ENCODE measurements at regions not wholly inside any gene's neighbourhood (a gene's known extent, or its start where the extent isn't known, plus 50 kb on each side); places are given as distances from the start of the nearest gene placed in this dataset.
"Not testable (repeated sequence)": the region's sequence is repeated elsewhere in the genome, so short reads cannot be mapped to it uniquely, and the experiment has no call there.

DNA sequence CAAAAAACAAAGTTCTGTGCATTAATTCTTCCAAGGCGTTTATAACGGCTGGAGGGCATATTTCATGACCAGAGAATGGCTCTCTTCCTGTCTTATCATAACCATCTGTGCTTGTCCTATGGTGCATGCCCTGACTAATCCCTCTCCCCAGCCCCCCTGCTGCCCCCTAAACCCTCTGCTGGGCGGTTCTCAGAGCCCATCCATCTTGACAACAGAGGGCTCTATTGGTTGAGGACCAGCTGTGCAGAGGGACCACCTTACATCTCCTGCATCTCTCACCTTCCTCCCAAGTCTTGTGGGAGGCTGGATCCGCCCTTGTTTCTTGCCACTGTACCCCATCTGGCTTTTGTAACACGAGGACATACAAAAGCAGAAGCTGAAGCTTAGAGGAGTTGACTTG lies 282.1 kb downstream of the MIAT start:
- DNase-seq = no peak

- DNase-seq = no peak
Measured at GRCh38 chr22:26941896-26942636, 284.7 kb downstream of the MIAT start.

- DNase-seq = no peak
Measured at GRCh38 chr22:26942637-26942957, 285.2 kb downstream of the MIAT start.

- no peak for DNase-seq
Measured at GRCh38 chr22:26945565-26945964, 288.2 kb downstream of the MIAT start.

GRCh38 chr22:26949193-26949592 lies 291.8 kb downstream of the MIAT start:
- no peak for DNase-seq

- not testable (repeated sequence) for DNase-seq
Measured at GRCh38 chr22:26951139-26951538, 293.8 kb downstream of the MIAT start.

- DNase-seq = no peak
Measured at GRCh38 chr22:26952004-26952403, 294.6 kb downstream of the MIAT start.

GRCh38 chr22:26952451-26953011 lies 295.1 kb downstream of the MIAT start:
- DNase-seq = no peak

DNA sequence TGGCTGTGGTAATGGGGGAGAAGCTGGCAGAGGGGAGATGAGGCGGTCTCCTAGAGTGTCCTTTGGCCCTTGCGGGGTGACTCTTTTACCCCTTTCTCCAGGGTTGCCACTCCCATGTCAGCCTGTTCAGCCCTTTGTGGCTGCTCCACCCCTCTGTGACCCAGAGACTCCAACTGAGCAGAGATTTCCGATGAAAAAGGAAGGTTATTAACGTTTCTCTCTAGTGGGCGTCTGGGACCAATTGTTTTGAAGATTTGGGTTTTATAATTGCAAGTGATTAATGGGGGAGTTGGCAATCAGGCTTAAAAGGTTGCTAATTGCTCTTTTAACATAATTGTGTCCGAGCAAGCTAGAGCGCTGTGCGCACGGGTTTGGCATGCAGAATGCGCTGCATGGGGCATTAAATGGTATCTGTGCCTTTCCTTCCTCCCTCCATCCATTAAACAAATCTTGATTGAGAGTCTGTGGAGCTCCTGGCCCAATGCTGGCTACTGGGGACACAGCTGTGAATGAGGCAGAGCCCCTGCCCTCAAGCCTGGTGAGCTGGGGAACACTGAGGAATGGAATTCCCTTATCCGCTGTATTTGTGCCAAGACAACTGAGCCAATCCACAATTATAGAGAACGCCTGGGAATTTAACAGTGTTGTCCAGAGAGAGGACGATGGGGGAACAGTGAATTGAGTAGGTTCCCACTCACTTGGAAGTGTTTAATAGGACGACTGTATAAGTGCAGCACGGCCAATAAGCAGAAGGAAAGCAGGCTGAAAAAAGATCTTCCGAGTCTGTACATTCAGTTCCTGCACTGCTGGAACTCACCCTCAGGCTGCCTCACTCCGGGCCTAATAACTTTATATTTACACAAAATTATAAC lies 295.9 kb downstream of the MIAT start:
- DNase-seq = no peak

DNA sequence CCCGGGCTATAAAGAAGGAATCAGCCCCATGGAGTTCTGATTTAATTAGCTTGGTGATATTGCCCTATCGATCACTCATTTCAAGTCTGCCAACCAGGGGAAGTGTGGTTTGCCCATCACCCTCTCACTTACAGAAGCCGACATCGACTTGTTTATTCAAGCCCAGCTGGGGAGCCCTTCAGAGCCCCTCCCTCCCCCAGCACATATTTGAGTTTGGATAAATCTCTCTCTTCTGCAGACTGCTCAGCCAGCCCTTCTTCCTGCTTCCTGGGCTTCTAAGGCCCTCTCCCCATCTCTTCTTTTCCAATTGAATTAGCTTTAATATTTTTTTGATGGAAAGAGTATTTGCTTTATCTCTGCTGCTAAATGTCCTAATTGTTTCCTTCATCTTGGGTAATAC lies 299.0 kb downstream of the MIAT start:
- no peak for DNase-seq

DNA sequence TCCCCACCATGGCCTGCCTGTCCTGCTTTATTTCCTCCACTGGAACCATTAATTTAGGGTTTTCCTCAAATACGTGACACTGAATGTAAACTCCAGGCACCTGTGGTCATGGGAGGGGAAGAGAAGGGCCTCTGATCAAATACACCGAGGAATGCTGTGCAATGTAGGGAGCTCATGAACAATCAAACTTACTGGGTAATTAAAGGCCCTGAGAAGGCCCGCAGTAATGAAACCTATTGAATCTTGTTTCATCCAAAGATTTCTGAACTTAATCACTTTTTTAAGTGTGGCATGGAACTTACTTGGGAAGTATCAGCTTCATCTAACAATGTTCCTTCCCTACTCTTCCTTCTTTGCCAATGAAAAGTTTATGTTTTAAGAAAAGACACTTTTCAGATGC lies 299.8 kb downstream of the MIAT start:
- no peak for DNase-seq

GRCh38 chr22:26957897-26958296 lies 300.5 kb downstream of the MIAT start:
- no peak for DNase-seq

DNA sequence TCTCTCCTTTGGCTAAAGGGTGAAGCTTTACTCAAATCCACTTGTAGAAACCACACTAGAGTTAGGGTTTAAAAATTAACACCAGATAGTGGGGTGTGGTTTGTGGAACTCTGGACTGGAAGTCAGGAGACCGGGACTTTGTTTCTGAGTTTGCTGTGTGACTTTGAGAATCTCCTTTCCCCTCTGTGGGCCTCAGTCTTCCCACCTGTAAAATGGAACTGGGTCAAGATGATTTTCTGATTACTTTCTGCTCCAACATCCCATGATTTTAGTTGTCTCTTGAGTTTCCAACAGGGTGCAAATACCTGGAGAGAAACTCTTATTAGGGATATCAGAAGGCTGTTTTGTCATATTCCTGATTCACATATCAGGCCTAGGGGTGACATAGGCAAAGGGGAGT lies 301.0 kb downstream of the MIAT start:
- DNase-seq = no peak

DNA sequence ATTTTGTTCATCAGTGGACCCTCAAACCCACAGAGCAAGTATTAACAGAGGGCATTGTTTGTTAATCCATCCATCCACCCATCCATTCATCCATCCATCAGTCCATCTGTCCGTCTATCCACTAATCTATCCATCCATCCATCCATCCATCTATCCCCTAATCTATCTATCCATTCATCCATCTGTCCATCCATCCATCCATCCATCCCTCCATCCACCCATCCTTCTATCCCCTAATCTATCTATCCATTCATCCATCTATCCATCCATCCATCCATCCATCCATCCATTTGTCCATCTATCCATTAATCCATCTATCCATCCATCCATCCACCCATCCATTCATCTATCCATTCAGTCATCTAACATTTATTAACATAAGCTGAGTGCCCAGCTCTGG lies 307.3 kb downstream of the MIAT start:
- DNase-seq = no peak

GRCh38 chr22:26967282-26967681 lies 309.9 kb downstream of the MIAT start:
- no peak for DNase-seq

DNA sequence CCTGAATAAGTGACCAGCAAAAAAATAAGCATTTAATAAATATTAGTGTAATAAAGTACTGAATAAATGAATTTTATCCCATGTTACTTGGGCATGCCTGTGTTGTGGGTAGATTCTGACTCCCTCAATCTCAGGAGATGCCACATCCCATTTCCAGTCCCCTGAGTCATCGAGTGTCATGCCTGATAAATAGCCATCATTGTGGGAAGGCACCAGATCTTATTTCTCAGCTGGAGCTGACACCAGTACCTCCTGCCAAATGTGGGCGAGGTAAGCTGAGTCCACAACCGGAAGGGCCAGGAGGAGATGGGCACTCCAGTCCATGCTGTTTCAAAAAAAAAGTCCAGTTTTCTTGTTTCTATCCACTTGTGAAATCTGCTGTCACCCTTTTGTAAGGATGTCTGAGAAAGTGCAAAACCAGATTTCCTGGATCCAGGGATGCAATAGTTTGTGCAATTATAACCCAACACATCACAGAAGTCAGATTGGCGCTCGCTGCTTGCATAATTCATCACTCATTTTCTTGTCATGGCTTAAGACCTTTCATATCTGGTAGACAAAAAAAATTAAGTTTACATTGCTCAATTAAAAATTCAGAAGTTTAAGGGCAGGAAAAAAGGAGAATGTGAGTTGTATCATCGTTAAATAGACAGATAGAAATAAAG lies 311.6 kb downstream of the MIAT start:
- no peak for DNase-seq

GRCh38 chr22:26970809-26971394 lies 313.5 kb downstream of the MIAT start:
- no peak for DNase-seq

DNA sequence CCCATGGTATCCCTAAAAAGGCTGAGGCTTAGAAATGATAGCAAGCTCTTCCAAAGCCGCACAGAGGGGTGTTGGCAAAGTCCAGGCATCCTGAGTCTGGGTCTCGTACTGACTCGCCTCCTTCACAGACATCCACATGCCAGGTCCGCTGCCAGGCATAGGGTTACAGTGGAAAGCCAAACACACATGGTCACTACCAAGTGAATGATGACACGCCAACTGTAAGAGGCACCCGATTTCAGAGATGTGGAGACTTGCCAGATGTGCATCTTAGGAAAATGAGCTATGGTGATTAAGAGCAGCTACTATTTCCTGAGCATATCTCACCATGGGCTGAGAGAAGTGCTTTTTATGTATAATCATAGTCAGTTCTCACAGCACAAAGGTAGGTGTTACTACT lies 314.9 kb downstream of the MIAT start:
- no peak for DNase-seq

- DNase-seq = not testable (repeated sequence)
Measured at GRCh38 chr22:26972915-26973314, 315.5 kb downstream of the MIAT start.

GRCh38 chr22:26974034-26974433 lies 316.6 kb downstream of the MIAT start:
- no peak for DNase-seq

- no peak for DNase-seq
Measured at GRCh38 chr22:26974914-26975803, 317.8 kb downstream of the MIAT start.

GRCh38 chr22:26975865-26976264 lies 318.5 kb downstream of the MIAT start:
- no peak for DNase-seq

Data from NK-92 treated with Interleukin-12 subunit alpha and Interleukin-12 subunit beta, amount 100 ng/mL, for 24 hours (cell line).